ENCODE measurements at regions not wholly inside any gene's neighbourhood (a gene's known extent, or its start where the extent isn't known, plus 50 kb on each side); places are given as distances from the start of the nearest gene placed in this dataset.

DNA sequence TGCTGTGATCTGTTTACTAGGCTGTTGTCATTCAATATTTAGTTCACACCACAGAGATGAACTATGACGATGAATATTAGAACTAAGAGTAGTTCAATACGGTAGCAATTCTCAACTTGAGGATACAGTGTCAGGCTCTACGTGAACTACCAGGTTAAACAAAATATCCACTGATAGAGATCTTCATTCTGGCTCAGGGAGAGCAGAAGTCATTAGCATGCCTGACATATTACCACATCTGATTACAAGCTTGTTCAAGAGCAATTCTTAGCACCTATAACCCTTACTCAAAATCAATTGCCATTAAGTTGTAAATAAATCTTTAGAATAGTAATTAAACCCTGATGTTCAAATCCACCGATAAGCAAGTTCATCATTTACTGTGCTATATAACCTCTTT is 207.2 kb downstream of the CHRM3 start:
- ChIA-PET POLR2A (interaction anchor here (1.0 kb wide), 1 partner anchor 39 kb away, joined by 3 read pairs; no protein-coding TSS in a partner anchor), CTCF (ENCODE audit: unreplicated experiment) (no interaction called here)
- intact Hi-C loops (cut with micrococcal nuclease; ENCODE audit: unreplicated experiment): no loop called here

DNA sequence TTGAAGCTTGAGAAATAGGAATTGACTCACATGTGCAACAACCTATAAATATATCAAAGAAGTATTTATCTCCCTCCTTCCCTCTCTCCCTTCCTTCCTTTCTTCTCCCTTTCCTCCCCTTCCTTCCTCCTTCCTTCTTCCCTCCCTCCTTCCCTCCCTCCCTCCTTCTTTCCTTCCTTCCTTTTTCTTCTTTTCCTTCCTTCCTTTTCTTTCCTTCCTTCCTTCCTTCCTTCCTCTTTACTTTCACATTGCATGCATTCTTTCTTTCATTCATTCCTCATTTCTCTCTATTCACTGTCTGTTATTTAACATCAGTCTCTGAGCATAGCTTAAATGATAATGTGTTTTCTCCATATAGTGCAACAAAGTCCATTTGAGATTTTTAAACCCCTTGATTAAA is 214.2 kb downstream of the CHRM3 start:
- Histone ChIP-seq H2AFZ (ENCODE audit: low read length) (no peak overlapping the region), H3K36me3 (ENCODE audit: insufficient read depth, low read length) (no peaks in the 10 kb centered on the region), H4K20me1 (ENCODE audit: insufficient read depth, low read length) (no peaks in the 10 kb centered on the region), H3K4me3 (ENCODE audit: low read depth, low read length, poor library complexity, severe bottlenecking) (no peak overlapping the region), H3K79me2 (ENCODE audit: insufficient read depth, low read depth, low read length) (no peaks in the 10 kb centered on the region), H3K4me2 (ENCODE audit: low read length) (no peak overlapping the region), H3K9me3 (ENCODE audit: low read length) (no peaks in the 10 kb centered on the region), H3K9me2 (ENCODE audit: insufficient read depth, low read length) (no peaks in the 10 kb centered on the region), H3K27ac (ENCODE audit: low read depth, low read length, poor library complexity, severe bottlenecking) (no peak overlapping the region), H3K4me1 (ENCODE audit: insufficient read depth, low read length, poor library complexity, severe bottlenecking) (no peaks in the 10 kb centered on the region)
- TF ChIP-seq, protein P1, sequence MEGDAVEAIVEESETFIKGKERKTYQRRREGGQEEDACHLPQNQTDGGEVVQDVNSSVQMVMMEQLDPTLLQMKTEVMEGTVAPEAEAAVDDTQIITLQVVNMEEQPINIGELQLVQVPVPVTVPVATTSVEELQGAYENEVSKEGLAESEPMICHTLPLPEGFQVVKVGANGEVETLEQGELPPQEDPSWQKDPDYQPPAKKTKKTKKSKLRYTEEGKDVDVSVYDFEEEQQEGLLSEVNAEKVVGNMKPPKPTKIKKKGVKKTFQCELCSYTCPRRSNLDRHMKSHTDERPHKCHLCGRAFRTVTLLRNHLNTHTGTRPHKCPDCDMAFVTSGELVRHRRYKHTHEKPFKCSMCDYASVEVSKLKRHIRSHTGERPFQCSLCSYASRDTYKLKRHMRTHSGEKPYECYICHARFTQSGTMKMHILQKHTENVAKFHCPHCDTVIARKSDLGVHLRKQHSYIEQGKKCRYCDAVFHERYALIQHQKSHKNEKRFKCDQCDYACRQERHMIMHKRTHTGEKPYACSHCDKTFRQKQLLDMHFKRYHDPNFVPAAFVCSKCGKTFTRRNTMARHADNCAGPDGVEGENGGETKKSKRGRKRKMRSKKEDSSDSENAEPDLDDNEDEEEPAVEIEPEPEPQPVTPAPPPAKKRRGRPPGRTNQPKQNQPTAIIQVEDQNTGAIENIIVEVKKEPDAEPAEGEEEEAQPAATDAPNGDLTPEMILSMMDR (conservative IDR thresholded peaks at IDR 0.05; ENCODE audit: low read length): no peak
- TF ChIP-seq EZH2phosphoT487 (IDR thresholded peaks at IDR 0.05; ENCODE audit: borderline replicate concordance, low read depth, low read length): no peak
- no peak for DNase-seq (ENCODE audit: low spot score)
- BruUV-seq (replicated peaks): no TSS peak
- ChIA-PET POLR2A (interaction anchor here (0.9 kb wide), 1 partner anchor 11 kb away, joined by 9 read pairs; no protein-coding TSS in a partner anchor), CTCF (ENCODE audit: unreplicated experiment) (no interaction called here)
- intact Hi-C loops (cut with micrococcal nuclease; ENCODE audit: unreplicated experiment): no loop called here

More for the DNA sequence above, 207.2 kb downstream of the CHRM3 start:
- no peaks in the 10 kb centered on the region for H3K36me3 ChIP-seq (ENCODE audit: insufficient read depth, low read length)
- H3K9me2 ChIP-seq (ENCODE audit: insufficient read depth, low read length): no peaks in the 10 kb centered on the region
- H3K4me2 ChIP-seq (ENCODE audit: low read length): no peak overlapping the region
- no peak overlapping the region for H3K4me3 ChIP-seq (ENCODE audit: low read depth, low read length, poor library complexity, severe bottlenecking)
- DNase-seq (ENCODE audit: low spot score): no peak
- H2AFZ ChIP-seq (ENCODE audit: low read length): no peak overlapping the region
- no peak for TF ChIP-seq EZH2phosphoT487 (IDR thresholded peaks at IDR 0.05; ENCODE audit: borderline replicate concordance, low read depth, low read length)
- TF ChIP-seq, protein P1 (conservative IDR thresholded peaks at IDR 0.05; ENCODE audit: low read length): no peak
- H3K27ac ChIP-seq (ENCODE audit: low read depth, low read length, poor library complexity, severe bottlenecking): no peak overlapping the region
- BruUV-seq (replicated peaks): no TSS peak
- no peaks in the 10 kb centered on the region for H4K20me1 ChIP-seq (ENCODE audit: insufficient read depth, low read length)
- no peaks in the 10 kb centered on the region for H3K79me2 ChIP-seq (ENCODE audit: insufficient read depth, low read depth, low read length)
- no peaks in the 10 kb centered on the region for H3K4me1 ChIP-seq (ENCODE audit: insufficient read depth, low read length, poor library complexity, severe bottlenecking)
- H3K9me3 ChIP-seq (ENCODE audit: low read length): no peaks in the 10 kb centered on the region

DNA sequence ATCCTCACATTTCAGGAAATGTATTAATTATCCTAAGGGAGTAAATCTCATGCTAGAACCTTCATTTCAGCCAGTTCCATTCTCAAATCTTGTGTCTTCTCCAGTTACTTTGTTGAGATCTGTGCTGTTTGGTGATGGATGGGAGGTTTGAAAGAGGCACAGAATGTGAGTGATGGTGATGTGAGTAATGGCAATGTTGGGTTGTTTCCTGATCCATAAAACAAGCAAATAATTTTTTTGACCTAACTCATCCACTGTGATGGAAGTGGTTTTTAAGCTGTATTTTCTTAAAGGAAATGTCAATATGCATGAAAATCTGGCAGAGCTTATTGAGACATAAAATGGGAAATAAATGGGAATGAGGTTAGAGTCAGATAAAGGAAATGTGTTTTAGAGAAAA is 214.7 kb downstream of the CHRM3 start:
- ChIA-PET POLR2A (interaction anchor here (0.9 kb wide), 1 partner anchor 12 kb away, joined by 9 read pairs; no protein-coding TSS in a partner anchor), CTCF (ENCODE audit: unreplicated experiment) (no interaction called here)
- DNase-seq (ENCODE audit: low spot score): no peak
- no peak overlapping the region for H2AFZ ChIP-seq (ENCODE audit: low read length)
- H3K9me3 ChIP-seq (ENCODE audit: low read length): no peaks in the 10 kb centered on the region
- H3K79me2 ChIP-seq (ENCODE audit: insufficient read depth, low read depth, low read length): no peaks in the 10 kb centered on the region
- no peak overlapping the region for H3K4me3 ChIP-seq (ENCODE audit: low read depth, low read length, poor library complexity, severe bottlenecking)
- H3K9me2 ChIP-seq (ENCODE audit: insufficient read depth, low read length): no peaks in the 10 kb centered on the region
- no peaks in the 10 kb centered on the region for H4K20me1 ChIP-seq (ENCODE audit: insufficient read depth, low read length)
- no peak overlapping the region for H3K27ac ChIP-seq (ENCODE audit: low read depth, low read length, poor library complexity, severe bottlenecking)
- intact Hi-C loops (cut with micrococcal nuclease; ENCODE audit: unreplicated experiment): no loop called here
- TF ChIP-seq EZH2phosphoT487 (IDR thresholded peaks at IDR 0.05; ENCODE audit: borderline replicate concordance, low read depth, low read length): no peak
- TF ChIP-seq, protein P1 (conservative IDR thresholded peaks at IDR 0.05; ENCODE audit: low read length): no peak
- no peak overlapping the region for H3K4me2 ChIP-seq (ENCODE audit: low read length)
- H3K4me1 ChIP-seq (ENCODE audit: insufficient read depth, low read length, poor library complexity, severe bottlenecking): no peaks in the 10 kb centered on the region
- BruUV-seq (replicated peaks): no TSS peak
- no peaks in the 10 kb centered on the region for H3K36me3 ChIP-seq (ENCODE audit: insufficient read depth, low read length)

Measured in OCI-LY7 (cell line).